Effector memory CD4-positive, alpha-beta T cell (primary cell): ENCODE measurements at regions not wholly inside any gene's neighbourhood (a gene's known extent, or its start where the extent isn't known, plus 50 kb on each side); places are given as distances from the start of the nearest gene placed in this dataset.

Experiments
- DNase-seq, 3 donors: peaks; one replicate each; pipeline ENCODE4 v3.0.0-alpha.2; 2020
- H3K27ac ChIP-seq: 2 replicates; pipeline ENCODE4 v1.7.0; 2013; ENCODE audit warnings: mild to moderate bottlenecking, low read length, moderate library complexity; ENCODE audit not compliant: insufficient read depth, poor library complexity, severe bottlenecking
- H3K27me3 ChIP-seq: replicated peaks from 2 replicates; pipeline ENCODE4 v1.7.0; 2013; ENCODE audit warnings: mild to moderate bottlenecking, low read length; ENCODE audit not compliant: insufficient read depth, control insufficient read depth, poor library complexity, severe bottlenecking
- H3K36me3 ChIP-seq: 2 replicates; pipeline ENCODE4 v1.7.0; 2013; ENCODE audit warnings: mild to moderate bottlenecking, low read length, moderate library complexity; ENCODE audit not compliant: control insufficient read depth, insufficient read depth
- H3K4me1 ChIP-seq: 2 replicates; pipeline ENCODE4 v1.7.0; 2013; ENCODE audit warnings: low read length, mild to moderate bottlenecking; ENCODE audit not compliant: control insufficient read depth, insufficient read depth, poor library complexity, severe bottlenecking
- H3K4me3 ChIP-seq: 2 replicates; pipeline ENCODE4 v1.7.0; 2013; ENCODE audit warnings: low read length, low read depth, mild to moderate bottlenecking; ENCODE audit not compliant: insufficient read depth, poor library complexity, severe bottlenecking
- H3K9me3 ChIP-seq: 2 replicates; pipeline ENCODE4 v1.7.0; 2013; ENCODE audit warnings: mild to moderate bottlenecking, low read length, moderate library complexity; ENCODE audit not compliant: control insufficient read depth

DNA sequence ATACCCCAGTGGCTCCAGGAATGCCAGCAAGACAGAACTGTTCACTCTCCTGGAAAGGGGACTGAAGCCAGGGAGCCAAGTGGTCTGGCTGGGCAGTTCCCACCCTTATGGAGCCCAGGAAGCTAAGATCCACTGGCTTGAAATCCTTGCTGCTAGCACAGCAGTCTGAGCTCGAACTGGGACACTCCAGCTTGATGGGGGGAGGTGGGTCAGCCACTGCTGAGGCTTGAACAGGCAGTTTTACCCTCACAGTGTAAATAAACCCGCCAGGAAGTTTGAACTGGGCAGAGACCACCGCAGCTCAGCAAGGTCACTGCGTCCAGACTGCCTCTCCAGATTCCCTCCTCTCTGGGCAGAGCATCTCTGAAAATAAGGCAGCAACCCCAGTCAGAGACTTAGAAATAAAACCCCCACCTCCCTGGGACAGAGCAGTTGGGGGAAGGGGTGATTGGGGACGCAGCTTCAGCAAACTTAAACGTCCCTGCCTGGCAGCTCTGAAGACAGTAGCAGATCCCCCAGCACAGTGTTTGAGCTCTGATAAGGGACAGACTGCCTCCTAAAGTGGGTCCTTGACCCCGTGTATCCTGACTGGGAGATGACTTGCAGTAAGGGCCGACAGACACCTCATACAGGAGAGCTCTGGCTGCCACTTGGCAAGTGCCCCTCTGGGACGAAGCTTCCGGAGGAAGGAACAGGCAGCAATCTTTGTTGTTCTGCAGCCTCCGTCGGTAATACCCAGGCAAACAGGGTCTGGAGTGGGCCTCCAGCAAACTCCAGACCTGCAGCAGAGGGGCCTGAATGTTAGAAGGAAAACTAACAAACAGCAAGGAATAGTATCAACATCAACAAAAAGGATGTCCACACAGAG is 568.4 kb downstream of the PLA2G4A start:
- no peak for DNase-seq
- no peaks in the 10 kb centered on the region for H3K4me1 ChIP-seq
- no peak overlapping the region for H3K27ac ChIP-seq
- H3K27me3 ChIP-seq: no peaks in the 10 kb centered on the region
- H3K36me3 ChIP-seq: no peaks in the 10 kb centered on the region
- H3K9me3 ChIP-seq: no peaks in the 10 kb centered on the region
- no peak overlapping the region for H3K4me3 ChIP-seq

GRCh38 chr1:187408212-187409004 is 579.7 kb downstream of the PLA2G4A start:
- H3K27me3 ChIP-seq: no peaks in the 10 kb centered on the region
- no peaks in the 10 kb centered on the region for H3K9me3 ChIP-seq
- H3K4me3 ChIP-seq: no peak overlapping the region
- DNase-seq: no peak
- no peak overlapping the region for H3K27ac ChIP-seq
- no peaks in the 10 kb centered on the region for H3K4me1 ChIP-seq
- H3K36me3 ChIP-seq: no peaks in the 10 kb centered on the region

DNA sequence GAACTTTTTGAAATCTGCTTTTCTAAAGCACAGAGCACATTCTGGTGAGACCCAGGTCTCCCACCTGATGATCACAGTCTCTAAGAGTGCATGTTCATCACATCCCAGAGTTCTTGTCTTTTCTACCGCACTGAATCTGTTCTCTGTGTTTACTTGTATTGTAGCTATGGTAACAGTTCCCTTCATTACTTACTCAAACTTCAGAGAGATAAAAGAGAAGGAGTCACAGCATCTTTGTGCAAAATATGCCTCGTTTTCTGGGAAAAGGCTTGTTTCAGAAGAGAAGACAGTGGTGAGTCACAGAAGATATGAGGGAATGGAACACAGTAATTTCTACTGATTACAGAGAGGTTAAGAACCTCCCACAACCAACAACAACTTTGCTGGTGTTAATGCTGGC is 580.6 kb downstream of the PLA2G4A start:
- no peak for DNase-seq
- no peaks in the 10 kb centered on the region for H3K36me3 ChIP-seq
- H3K27ac ChIP-seq: no peak overlapping the region
- no peaks in the 10 kb centered on the region for H3K27me3 ChIP-seq
- H3K4me3 ChIP-seq: no peak overlapping the region
- no peaks in the 10 kb centered on the region for H3K4me1 ChIP-seq
- no peaks in the 10 kb centered on the region for H3K9me3 ChIP-seq

- Histone ChIP-seq H3K4me3 (no peak overlapping the region), H3K27ac (no peak overlapping the region), H3K27me3 (no peaks in the 10 kb centered on the region), H3K9me3 (no peaks in the 10 kb centered on the region), H3K4me1 (no peaks in the 10 kb centered on the region), H3K36me3 (no peaks in the 10 kb centered on the region)
- no peak for DNase-seq
Observed at GRCh38 chr1:187411118-187411517, 582.4 kb downstream of the PLA2G4A start.

GRCh38 chr1:187413405-187414169 is 584.8 kb downstream of the PLA2G4A start:
- Histone ChIP-seq H3K27ac (no peak overlapping the region), H3K27me3 (no peaks in the 10 kb centered on the region), H3K4me3 (no peak overlapping the region), H3K4me1 (no peaks in the 10 kb centered on the region), H3K9me3 (no peaks in the 10 kb centered on the region), H3K36me3 (no peaks in the 10 kb centered on the region)
- DNase-seq: no peak

DNA sequence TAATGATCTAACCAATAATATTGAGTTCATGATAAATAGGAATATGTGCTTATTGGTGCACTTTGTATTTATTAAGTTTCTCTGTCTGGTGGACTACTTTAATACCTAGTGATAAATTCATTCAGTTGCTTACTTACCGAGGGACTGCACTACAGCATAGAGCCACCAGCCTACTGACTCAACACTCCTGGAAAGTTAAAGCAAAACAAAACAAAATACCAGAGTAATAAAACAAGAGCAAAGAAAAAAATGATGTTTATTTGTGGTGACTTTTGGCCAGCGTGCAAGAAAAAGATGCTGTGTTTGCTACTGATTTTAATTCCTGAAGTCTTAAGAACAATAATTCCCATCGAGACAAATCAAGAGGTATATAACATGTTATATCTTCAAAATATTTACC is 586.3 kb downstream of the PLA2G4A start:
- Histone ChIP-seq H3K36me3 (no peaks in the 10 kb centered on the region), H3K4me3 (no peak overlapping the region), H3K27ac (no peak overlapping the region), H3K9me3 (no peaks in the 10 kb centered on the region), H3K4me1 (no peaks in the 10 kb centered on the region), H3K27me3 (no peaks in the 10 kb centered on the region)
- no peak for DNase-seq

DNA sequence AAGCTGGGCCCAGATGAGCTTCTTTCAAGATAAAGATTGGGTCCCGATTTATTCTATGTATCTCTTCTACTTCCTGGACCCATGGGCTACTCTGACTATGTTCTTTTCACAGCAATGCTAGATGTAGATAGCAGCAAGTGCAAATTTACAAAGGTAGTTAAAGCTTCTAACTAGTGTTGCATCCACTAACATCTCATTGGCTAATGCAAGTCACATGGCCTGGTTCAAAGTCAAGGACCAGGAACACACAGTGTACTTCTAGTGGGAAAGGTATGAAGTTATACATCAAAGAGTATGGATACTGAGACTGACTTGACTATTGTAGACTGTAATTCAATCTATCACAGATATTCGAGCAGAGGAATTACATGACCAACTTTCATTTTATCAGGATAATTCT is 588.8 kb downstream of the PLA2G4A start:
- Histone ChIP-seq H3K9me3 (no peaks in the 10 kb centered on the region), H3K27me3 (no peaks in the 10 kb centered on the region), H3K4me3 (no peak overlapping the region), H3K36me3 (no peaks in the 10 kb centered on the region), H3K4me1 (no peaks in the 10 kb centered on the region), H3K27ac (no peak overlapping the region)
- no peak for DNase-seq

- H3K9me3 ChIP-seq: no peaks in the 10 kb centered on the region
- no peak overlapping the region for H3K4me3 ChIP-seq
- H3K27ac ChIP-seq: no peak overlapping the region
- H3K27me3 ChIP-seq: no peaks in the 10 kb centered on the region
- DNase-seq: no peak
- H3K36me3 ChIP-seq: no peaks in the 10 kb centered on the region
- H3K4me1 ChIP-seq: no peaks in the 10 kb centered on the region
Observed at GRCh38 chr1:187433598-187433997, 604.8 kb downstream of the PLA2G4A start.

- Histone ChIP-seq H3K36me3 (no peaks in the 10 kb centered on the region), H3K4me3 (no peak overlapping the region), H3K4me1 (no peaks in the 10 kb centered on the region), H3K9me3 (no peaks in the 10 kb centered on the region), H3K27me3 (no peaks in the 10 kb centered on the region), H3K27ac (no peak overlapping the region)
- no peak for DNase-seq
Observed at GRCh38 chr1:187442603-187443002, 613.9 kb downstream of the PLA2G4A start.
